H1 (cell line): ENCODE measurements at regions not wholly inside any gene's neighbourhood (a gene's known extent, or its start where the extent isn't known, plus 50 kb on each side); places are given as distances from the start of the nearest gene placed in this dataset.

ENCODE experiments used
- HDAC6 ChIP-seq: IDR thresholded peaks from one replicate; pipeline ENCODE4 v1.7.1; 2012; ENCODE audit warnings: low read depth, mild to moderate bottlenecking, inconsistent platforms, low read length, moderate library complexity
- KDM1A ChIP-seq: fragments of 200-600, 300-600 bp; sonication (generic); IDR thresholded peaks from 2 replicates; pipeline ENCODE4 v1.7.1; 2016; ENCODE audit warnings: mild to moderate bottlenecking, low read length, borderline replicate concordance
- SIN3A ChIP-seq, 2 experiments: IDR thresholded peaks in 1 of 2; conservative IDR thresholded peaks in 1 of 2; 2 replicates each; pipeline ENCODE4 v1.6.1; 2011 to 2012; ENCODE audit warnings: low read length in 2 of 2, improper control_type of control experiment in 1 of 2, low read depth in 1 of 2, mild to moderate bottlenecking in 1 of 2
- TF ChIP-seq, protein P1 (sequence below): fragments of 300-600 bp; sonication (generic); IDR thresholded peaks from 2 replicates; pipeline ENCODE4 v1.7.1; 2012; ENCODE audit warnings: low read length, moderate library complexity, mild to moderate bottlenecking, inconsistent platforms; ENCODE audit not compliant: insufficient replicate concordance
- TF ChIP-seq, protein P2 (sequence below): IDR thresholded peaks from 2 replicates; pipeline ENCODE4 v1.6.1; 2012; ENCODE audit warnings: inconsistent platforms

- TF ChIP-seq, protein P1, sequence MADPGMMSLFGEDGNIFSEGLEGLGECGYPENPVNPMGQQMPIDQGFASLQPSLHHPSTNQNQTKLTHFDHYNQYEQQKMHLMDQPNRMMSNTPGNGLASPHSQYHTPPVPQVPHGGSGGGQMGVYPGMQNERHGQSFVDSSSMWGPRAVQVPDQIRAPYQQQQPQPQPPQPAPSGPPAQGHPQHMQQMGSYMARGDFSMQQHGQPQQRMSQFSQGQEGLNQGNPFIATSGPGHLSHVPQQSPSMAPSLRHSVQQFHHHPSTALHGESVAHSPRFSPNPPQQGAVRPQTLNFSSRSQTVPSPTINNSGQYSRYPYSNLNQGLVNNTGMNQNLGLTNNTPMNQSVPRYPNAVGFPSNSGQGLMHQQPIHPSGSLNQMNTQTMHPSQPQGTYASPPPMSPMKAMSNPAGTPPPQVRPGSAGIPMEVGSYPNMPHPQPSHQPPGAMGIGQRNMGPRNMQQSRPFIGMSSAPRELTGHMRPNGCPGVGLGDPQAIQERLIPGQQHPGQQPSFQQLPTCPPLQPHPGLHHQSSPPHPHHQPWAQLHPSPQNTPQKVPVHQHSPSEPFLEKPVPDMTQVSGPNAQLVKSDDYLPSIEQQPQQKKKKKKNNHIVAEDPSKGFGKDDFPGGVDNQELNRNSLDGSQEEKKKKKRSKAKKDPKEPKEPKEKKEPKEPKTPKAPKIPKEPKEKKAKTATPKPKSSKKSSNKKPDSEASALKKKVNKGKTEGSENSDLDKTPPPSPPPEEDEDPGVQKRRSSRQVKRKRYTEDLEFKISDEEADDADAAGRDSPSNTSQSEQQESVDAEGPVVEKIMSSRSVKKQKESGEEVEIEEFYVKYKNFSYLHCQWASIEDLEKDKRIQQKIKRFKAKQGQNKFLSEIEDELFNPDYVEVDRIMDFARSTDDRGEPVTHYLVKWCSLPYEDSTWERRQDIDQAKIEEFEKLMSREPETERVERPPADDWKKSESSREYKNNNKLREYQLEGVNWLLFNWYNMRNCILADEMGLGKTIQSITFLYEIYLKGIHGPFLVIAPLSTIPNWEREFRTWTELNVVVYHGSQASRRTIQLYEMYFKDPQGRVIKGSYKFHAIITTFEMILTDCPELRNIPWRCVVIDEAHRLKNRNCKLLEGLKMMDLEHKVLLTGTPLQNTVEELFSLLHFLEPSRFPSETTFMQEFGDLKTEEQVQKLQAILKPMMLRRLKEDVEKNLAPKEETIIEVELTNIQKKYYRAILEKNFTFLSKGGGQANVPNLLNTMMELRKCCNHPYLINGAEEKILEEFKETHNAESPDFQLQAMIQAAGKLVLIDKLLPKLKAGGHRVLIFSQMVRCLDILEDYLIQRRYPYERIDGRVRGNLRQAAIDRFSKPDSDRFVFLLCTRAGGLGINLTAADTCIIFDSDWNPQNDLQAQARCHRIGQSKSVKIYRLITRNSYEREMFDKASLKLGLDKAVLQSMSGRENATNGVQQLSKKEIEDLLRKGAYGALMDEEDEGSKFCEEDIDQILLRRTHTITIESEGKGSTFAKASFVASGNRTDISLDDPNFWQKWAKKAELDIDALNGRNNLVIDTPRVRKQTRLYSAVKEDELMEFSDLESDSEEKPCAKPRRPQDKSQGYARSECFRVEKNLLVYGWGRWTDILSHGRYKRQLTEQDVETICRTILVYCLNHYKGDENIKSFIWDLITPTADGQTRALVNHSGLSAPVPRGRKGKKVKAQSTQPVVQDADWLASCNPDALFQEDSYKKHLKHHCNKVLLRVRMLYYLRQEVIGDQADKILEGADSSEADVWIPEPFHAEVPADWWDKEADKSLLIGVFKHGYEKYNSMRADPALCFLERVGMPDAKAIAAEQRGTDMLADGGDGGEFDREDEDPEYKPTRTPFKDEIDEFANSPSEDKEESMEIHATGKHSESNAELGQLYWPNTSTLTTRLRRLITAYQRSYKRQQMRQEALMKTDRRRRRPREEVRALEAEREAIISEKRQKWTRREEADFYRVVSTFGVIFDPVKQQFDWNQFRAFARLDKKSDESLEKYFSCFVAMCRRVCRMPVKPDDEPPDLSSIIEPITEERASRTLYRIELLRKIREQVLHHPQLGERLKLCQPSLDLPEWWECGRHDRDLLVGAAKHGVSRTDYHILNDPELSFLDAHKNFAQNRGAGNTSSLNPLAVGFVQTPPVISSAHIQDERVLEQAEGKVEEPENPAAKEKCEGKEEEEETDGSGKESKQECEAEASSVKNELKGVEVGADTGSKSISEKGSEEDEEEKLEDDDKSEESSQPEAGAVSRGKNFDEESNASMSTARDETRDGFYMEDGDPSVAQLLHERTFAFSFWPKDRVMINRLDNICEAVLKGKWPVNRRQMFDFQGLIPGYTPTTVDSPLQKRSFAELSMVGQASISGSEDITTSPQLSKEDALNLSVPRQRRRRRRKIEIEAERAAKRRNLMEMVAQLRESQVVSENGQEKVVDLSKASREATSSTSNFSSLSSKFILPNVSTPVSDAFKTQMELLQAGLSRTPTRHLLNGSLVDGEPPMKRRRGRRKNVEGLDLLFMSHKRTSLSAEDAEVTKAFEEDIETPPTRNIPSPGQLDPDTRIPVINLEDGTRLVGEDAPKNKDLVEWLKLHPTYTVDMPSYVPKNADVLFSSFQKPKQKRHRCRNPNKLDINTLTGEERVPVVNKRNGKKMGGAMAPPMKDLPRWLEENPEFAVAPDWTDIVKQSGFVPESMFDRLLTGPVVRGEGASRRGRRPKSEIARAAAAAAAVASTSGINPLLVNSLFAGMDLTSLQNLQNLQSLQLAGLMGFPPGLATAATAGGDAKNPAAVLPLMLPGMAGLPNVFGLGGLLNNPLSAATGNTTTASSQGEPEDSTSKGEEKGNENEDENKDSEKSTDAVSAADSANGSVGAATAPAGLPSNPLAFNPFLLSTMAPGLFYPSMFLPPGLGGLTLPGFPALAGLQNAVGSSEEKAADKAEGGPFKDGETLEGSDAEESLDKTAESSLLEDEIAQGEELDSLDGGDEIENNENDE, result no peak
- TF ChIP-seq, protein P2, sequence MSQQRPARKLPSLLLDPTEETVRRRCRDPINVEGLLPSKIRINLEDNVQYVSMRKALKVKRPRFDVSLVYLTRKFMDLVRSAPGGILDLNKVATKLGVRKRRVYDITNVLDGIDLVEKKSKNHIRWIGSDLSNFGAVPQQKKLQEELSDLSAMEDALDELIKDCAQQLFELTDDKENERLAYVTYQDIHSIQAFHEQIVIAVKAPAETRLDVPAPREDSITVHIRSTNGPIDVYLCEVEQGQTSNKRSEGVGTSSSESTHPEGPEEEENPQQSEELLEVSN, result no peak
- TF ChIP-seq HDAC6, result no peak
- no peak for TF ChIP-seq KDM1A
- no peak for TF ChIP-seq SIN3A (conservative IDR thresholded peaks at IDR 0.05 in 1 of 2, IDR thresholded peaks at IDR 0.05 in 1 of 2; ENCODE audit: low read depth in 1 of 2, low read length in 2 of 2)
- TF ChIP-seq, all 59 proteins: peak for 0
These were observed 208.1 kb upstream of the CADM1 start (continued) for GRCh38 chr11:115712296-115712695.
